HG02610 (cell line): ENCODE measurements at regions not wholly inside any gene's neighbourhood (a gene's known extent, or its start where the extent isn't known, plus 50 kb on each side); places are given as distances from the start of the nearest gene placed in this dataset.

ENCODE experiments used
- ATAC-seq: cut with Tn5 transposase; IDR thresholded peaks from one replicate; pipeline ENCODE4 v1.9.1; 2021; ENCODE audit warnings: mild to moderate bottlenecking, moderate library complexity; ENCODE audit not compliant: unreplicated experiment

DNA sequence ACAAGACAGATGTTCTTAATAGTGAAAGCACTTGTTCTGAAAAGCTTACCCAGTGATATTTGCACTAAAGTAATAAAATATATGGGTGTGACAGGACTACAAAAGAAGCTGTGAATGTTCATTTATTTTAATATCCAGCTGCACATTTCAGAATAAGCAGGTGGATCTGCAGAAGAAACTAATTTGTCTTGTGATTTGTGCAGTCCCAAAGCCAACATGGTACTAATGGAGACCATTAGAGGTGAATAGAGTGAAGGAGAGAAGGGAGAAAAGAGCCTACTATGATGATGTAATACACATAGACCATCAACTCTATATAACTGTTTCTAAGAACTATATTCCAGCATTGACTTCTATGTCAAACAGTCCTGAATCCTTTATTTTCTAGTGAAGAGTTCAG, 362.8 kb downstream of the ISL1 start:
- no peak for ATAC-seq

DNA sequence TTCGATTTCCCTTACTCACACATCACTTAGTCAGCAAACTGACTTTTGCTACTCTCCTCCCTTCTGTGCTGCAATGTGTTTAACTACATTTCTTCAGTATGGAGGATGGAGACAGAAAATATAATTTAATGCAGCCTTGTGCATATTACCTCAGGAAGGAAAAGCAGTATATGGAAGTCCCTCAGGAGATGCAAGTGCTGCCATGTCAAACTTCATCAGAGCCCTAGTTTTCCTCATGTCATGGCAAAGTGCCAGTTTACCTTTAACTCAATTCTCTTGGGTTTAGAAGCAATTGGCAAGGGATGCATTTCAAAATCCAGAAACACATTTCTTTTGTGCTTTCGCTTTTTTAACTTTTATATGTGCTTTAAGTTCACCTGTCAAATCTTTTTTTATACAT, 365.4 kb downstream of the ISL1 start:
- no peak for ATAC-seq
